ENCODE measurements at regions not wholly inside any gene's neighbourhood (a gene's known extent, or its start where the extent isn't known, plus 50 kb on each side); places are given as distances from the start of the nearest gene placed in this dataset.
"Not testable (repeated sequence)": the region's sequence is repeated elsewhere in the genome, so short reads cannot be mapped to it uniquely, and the experiment has no call there.

- DNase-seq (ENCODE audit: extremely low read depth, low read depth): no peak
- no peak for TF ChIP-seq CTCF (IDR thresholded peaks at IDR 0.05; ENCODE audit: low read depth, low read length)
Measured at GRCh38 chr2:88925770-88926462, 234.4 kb downstream of the RPIA start.

GRCh38 chr2:88927128-88927527 is 235.7 kb downstream of the RPIA start:
- DNase-seq (ENCODE audit: extremely low read depth, low read depth): no peak
- no peak for TF ChIP-seq CTCF (IDR thresholded peaks at IDR 0.05; ENCODE audit: low read depth, low read length)

- no peak for DNase-seq (ENCODE audit: extremely low read depth, low read depth)
- no peak for TF ChIP-seq CTCF (IDR thresholded peaks at IDR 0.05; ENCODE audit: low read depth, low read length)
Measured at GRCh38 chr2:88930659-88931058, 239.2 kb downstream of the RPIA start.

GRCh38 chr2:88932686-88933085 is 241.2 kb downstream of the RPIA start:
- no peak for TF ChIP-seq CTCF (IDR thresholded peaks at IDR 0.05; ENCODE audit: low read depth, low read length)
- no peak for DNase-seq (ENCODE audit: extremely low read depth, low read depth)

GRCh38 chr2:88933091-88933490 is 241.6 kb downstream of the RPIA start:
- no peak for DNase-seq (ENCODE audit: extremely low read depth, low read depth)
- no peak for TF ChIP-seq CTCF (IDR thresholded peaks at IDR 0.05; ENCODE audit: low read depth, low read length)

GRCh38 chr2:88933980-88934379 is 242.5 kb downstream of the RPIA start:
- TF ChIP-seq CTCF (IDR thresholded peaks at IDR 0.05; ENCODE audit: low read depth, low read length): no peak
- no peak for DNase-seq (ENCODE audit: extremely low read depth, low read depth)

GRCh38 chr2:88941178-88941577 is 249.7 kb downstream of the RPIA start:
- peak; percentile 26 for TF ChIP-seq CTCF (IDR thresholded peaks at IDR 0.05; ENCODE audit: low read depth, low read length)
- DNase-seq (ENCODE audit: extremely low read depth, low read depth): not testable (repeated sequence)
